ENCODE measurements at regions not wholly inside any gene's neighbourhood (a gene's known extent, or its start where the extent isn't known, plus 50 kb on each side); places are given as distances from the start of the nearest gene placed in this dataset.

DNA sequence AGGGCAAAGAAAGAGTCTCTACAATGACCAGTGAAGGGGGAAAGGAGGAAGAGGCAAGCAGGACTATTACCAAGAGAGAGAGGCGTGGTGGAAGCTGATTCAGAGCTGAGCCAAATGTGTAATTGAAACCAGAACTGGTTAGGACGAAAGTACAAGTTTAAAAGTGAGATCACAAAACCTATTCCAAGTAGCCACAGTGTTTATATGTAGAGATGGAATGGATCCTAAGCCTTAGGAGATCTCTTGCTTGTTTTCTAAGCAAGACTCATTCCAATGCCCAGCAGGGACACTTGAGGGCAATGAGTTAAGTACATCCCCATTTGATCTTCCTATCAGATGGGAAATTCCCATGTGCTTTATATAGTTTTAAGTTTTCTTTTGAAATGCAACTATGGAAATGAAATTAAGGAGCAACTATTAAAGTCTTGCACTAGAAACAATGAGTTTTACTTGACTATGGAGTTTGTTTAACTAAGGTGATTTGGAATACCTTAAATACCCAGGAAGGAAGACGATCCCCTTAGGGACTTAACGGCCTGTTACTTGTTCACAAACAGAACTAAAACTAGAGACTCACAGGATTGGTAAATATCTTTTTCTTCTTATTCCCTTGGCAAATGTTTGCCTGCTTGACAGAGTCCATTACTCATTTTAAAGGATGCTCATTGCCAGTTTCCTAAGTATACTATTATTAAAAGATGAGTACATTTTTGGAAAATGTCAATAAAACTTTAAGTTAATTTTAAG lies 51.1 kb upstream of the SNX2 start:
- DNase-seq = peak; percentile 82
